Adipose tissue (tissue), 3 donors: ENCODE measurements at regions not wholly inside any gene's neighbourhood (a gene's known extent, or its start where the extent isn't known, plus 50 kb on each side); places are given as distances from the start of the nearest gene placed in this dataset.

Source experiments
- H3K27ac ChIP-seq: one replicate; pipeline ENCODE4 v1.5.1; 2013; ENCODE audit warnings: low read depth, low read length
- WGBS, 3 donors: extraction: QIAGEN DNeasy Blood & Tissue Kit; methylation state at CpG; one replicate each; pipeline ENCODE4 v1.1.7; 2013; 5-methylcytosine and 5-hydroxymethylcytosine counted together
- donor health status: healthy with polysubstance abuse.
- donor health status: Bipolar disorder and iron deficiency.
- donor health status: healthy.

DNA sequence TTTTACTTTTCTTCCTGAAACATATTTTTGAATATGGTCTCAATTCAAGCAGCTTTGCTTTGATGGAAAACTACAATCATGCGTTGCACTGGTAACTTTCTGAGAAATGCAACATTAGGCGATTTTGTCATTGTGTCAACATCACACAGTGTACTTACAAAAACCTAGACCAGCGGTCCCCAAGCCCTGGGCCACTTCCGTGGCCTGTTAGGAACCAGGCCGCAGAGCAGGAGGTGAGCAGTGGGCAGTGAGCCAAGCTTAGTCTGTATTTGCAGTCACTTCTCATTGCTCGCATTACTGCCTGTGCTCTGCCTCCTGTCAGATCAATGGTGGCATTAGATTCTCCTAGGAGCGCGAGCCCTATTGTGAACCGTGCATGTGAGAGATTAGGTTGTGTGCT lies 163.7 kb upstream of the NOVA1 start:
- 80 to 86% (median 86%) methylated on average over 9 of the region's 9 CpGs for WGBS, 3 donors
- no peak overlapping the region for H3K27ac ChIP-seq

DNA sequence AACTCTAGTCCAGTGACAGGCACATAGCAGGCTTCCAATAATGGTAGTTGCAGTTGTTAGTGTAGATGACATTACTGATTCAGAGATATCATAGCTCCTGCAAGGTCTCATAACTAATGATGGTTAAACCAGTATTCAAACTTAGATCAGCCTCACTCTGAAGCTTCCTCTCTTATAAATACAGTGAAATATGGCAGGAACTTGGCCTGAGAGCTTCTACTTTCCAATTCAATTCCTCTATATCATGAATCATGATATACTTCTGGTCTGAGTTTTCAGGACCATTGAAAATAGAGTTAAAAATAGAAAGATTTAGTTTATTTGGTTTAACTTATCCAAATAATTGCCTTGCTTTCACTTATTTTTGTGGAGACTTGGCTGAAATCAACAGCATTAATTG lies 167.5 kb upstream of the NOVA1 start:
- H3K27ac ChIP-seq = no peak overlapping the region

GRCh38 chr14:26765768-26766520 lies 168.1 kb upstream of the NOVA1 start:
- 25 to 39% (median 30%) methylated on average over 2 of the region's 2 CpGs for WGBS, 3 donors
- H3K27ac ChIP-seq = no peak overlapping the region

DNA sequence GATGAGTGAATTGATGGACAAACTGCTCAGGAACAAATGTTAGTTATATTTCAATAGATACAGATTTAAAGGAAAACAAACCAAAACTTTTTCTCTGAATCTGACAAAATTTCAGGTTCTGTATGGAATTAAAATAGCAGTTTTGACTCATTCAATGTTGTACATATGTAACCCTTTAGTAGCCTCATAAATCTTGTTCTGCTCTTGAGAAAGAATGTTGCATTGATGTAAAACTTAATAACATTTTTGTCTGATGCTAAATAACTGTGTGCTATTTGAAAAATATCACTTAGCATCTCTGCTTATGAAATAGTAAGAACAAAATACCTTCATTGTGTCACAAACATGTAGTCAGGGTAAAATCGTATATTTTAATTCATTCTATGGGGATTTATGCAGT lies 168.9 kb upstream of the NOVA1 start:
- WGBS, 3 donors = 74 to 89% (median 80%) methylated on average over 1 of the region's 1 CpG

DNA sequence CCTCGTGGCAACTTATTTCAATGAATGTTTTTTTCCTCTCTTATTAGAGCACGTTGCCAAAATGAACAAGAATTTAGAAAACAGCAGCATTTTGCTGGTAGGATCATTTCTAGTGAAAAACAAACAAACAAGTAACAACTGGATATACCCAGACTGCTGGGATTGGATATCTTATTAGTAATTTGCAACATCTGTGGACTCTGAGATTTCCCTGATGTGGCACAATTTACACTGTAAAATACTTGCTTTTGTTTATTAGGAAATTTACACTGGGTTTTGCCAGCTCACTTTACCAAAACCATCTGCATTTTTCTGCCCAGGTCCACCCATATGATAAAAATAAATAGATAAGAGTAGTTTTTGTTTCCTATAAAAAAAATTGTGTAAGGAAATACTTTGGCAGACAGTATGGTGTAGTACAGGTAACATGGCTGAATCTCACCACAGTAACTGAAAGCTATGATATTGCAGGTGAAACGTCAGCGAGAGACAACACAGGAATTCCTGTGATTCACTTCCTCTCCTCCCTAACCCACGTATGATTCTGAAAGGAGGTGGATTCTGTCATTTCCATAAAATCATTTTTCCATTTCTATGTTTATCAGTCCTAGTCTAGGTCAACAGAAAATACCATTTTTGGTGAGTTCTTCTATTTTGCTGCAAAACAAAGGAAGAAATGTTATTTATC lies 176.2 kb upstream of the NOVA1 start:
- WGBS, 3 donors = 52 to 66% (median 58%) methylated on average over 5 of the region's 5 CpGs
- no peak overlapping the region for H3K27ac ChIP-seq

More for the DNA sequence above, 168.9 kb upstream of the NOVA1 start:
- H3K27ac ChIP-seq = no peak overlapping the region

DNA sequence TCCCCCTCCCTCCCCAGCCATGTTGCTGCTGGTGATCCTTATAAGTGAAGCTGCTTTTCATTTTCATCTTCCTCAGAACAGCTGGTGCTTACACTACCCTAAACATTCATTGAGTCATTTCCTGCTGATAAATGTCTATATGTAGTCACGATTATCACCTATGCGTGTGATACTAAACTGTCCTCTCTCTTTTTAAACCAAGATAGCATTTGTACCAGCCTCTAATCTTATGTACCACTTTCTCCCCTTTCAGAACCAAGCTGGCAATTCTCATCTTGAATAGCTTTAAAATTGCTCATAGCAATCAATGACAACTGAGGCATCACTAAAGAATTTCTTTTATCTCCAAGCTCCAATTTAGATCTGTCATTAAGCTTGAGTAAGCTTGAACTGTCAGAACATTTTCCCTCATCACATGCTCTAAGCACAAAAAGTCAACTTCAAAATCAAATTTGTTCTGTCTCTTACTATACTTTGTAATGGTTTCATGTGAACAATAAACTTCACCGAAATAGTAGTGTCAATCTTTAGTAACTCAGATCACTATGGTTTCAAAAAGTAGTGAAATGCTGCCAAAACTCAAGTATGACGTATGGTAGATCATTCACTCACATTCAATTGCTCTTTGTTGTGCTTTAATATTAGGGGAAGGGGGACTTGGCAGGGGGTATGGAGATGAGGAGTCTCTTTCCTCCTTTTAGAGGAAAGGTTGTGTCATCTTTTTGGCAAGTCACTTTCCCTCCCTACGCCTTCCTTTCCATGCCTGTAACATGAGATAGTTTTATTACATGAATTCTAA lies 178.1 kb upstream of the NOVA1 start:
- WGBS, 3 donors = 51 to 55% (median 54%) methylated on average over 5 of the region's 5 CpGs
- no peak overlapping the region for H3K27ac ChIP-seq

- WGBS, 3 donors = 63 to 69% (median 66%) methylated on average over 4 of the region's 4 CpGs
- no peak overlapping the region for H3K27ac ChIP-seq
Measured at GRCh38 chr14:26791117-26791806, 193.4 kb upstream of the NOVA1 start.

DNA sequence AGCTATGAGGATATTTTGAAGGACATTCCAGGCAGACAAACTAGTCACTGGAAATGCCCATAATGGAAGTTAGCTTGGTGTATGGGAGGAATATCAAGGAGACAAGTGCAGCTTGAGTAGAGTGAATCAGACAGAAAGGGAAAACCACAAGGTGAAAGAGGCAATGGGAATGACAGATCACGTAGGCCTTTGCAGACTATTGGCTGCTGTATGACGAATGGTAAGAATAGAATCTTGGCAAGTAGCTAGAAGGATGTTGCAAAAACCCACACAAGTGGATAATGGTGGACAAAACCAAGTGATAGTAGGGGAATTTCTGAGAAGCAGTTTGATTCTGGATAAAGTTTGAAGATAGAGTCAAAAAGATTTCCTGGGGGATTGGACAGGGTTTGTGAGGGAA lies 196.9 kb upstream of the NOVA1 start:
- no peak overlapping the region for H3K27ac ChIP-seq
- WGBS, 3 donors = 60 to 67% (median 62%) methylated on average over 2 of the region's 2 CpGs

DNA sequence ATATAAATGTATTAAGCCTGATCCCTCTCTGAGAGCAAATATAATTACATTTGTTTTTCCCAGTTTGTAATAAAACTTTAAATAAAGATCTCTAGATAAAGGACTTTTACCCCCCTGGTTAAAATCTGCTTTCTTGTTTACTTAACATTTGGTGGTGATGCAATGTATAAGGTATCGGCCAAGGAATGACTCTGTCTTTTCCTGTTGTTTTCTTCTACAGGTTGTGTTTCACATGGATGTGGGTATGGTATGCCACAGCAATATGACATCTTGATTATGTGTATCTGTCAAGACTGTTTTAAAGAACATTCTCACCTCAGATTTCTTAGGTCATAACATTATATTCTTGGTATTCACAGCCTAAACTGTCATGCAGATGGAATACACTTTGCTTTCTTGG lies 210.6 kb upstream of the NOVA1 start:
- no peak overlapping the region for H3K27ac ChIP-seq
- WGBS, 3 donors = 58 to 63% (median 62%) methylated on average over 1 of the region's 1 CpG

DNA sequence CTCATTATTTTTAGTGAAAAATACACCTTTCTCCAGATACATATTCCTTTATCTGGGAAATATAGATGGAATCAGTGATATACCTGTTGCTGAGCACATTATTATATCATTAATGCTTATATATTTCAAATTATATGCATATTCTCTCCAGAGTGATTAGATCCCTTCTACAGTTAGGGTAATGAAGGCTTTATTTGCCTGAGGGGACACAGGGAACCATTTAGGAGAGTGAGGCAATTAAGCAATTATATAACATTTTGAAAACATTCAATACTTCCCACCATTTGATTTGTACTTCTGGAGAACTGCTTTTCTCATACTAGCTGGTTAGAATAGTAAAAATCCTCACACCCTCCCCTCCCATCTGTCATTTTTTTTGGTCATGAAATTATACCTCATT lies 212.8 kb upstream of the NOVA1 start:
- no peak overlapping the region for H3K27ac ChIP-seq

- no peak overlapping the region for H3K27ac ChIP-seq
- WGBS, 3 donors = 83 to 86% (median 83%) methylated on average over 3 of the region's 3 CpGs
Measured at GRCh38 chr14:26811756-26812305, 214.0 kb upstream of the NOVA1 start.

GRCh38 chr14:26820138-26820537 lies 222.3 kb upstream of the NOVA1 start:
- no peak overlapping the region for H3K27ac ChIP-seq
- WGBS, 3 donors = 69 to 82% (median 80%) methylated on average over 1 of the region's 1 CpG

GRCh38 chr14:26820572-26820971 lies 222.7 kb upstream of the NOVA1 start:
- H3K27ac ChIP-seq = no peak overlapping the region
- 51 to 79% (median 73%) methylated on average over 4 of the region's 4 CpGs for WGBS, 3 donors

DNA sequence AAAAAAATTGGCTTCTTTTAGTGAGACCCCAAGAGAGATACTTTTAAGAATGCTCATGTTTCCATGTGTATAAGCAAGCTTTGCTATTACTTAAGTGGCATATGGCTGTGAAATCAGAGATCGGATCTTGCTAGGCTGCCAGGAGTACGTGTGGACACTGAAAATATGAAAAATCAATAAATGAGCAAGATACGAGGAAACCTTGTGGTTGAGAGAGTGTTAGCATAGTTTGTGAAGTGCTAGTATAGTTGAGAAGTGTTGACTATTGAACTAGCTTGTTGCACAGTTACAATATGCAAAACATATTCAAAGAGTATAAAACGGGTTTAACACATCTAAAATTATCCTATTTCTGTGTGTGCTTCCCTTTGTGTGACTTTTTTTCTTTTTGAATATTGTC lies 230.9 kb upstream of the NOVA1 start:
- H3K27ac ChIP-seq = no peak overlapping the region
- WGBS, 3 donors = 49 to 85% (median 84%) methylated on average over 4 of the region's 4 CpGs

- H3K27ac ChIP-seq = no peak overlapping the region
Measured at GRCh38 chr14:26833621-26834176, 235.9 kb upstream of the NOVA1 start.

DNA sequence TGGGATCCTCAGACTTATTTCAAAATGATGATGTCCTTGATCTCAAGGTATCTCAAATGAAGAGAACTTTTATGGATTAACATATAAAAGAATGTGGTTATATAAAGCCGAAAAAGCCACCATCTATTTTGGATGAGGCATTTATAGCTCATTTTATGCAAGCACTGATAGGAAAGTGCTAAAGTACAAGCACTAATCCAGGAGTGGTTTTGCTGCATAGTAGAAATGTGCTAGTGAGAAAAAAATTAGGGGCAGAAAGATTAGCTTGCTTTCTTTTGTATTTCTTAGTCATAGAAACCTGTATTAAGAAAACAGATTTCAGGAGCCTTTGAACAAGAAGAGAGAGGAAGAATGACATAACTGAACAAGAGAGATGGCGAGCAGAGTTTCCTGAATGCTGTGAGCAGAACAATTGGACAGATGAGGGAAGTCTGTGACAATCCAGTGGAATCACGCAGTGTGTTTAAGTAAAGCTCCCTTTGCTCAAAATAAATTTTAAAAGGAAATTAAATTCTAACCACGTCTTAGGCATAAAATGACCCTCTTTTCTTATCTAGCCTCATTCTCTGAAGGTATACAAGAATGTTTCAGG lies 238.2 kb upstream of the NOVA1 start:
- 47 to 51% (median 51%) methylated on average over 4 of the region's 4 CpGs for whole genome bisulfite sequencing, 3 donors
- H3K27ac ChIP-seq = no peak overlapping the region

- H3K27ac ChIP-seq = no peak overlapping the region
- 72 to 77% (median 75%) methylated on average over 1 of the region's 1 CpG for WGBS, 3 donors
Measured at GRCh38 chr14:26839481-26839880, 241.6 kb upstream of the NOVA1 start.

DNA sequence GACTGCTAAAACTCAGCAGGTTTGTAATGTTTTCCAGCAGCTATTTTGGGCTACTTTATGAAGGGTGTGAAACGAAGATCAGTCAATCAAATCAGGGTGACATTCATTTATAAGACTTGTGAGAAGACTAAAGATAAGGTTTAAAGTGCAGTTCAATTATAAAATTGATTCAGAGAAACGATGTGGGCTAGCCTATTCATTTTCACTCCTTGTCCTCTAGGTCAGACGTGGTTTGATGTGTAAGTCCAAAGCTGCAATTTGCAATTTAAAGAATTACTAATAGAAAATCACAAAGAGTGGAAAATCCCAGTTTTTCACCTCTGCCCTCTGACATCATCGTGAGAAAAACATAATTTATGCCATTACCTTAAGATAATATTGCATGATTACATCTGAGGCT lies 243.5 kb upstream of the NOVA1 start:
- 52 to 55% (median 53%) methylated on average over 4 of the region's 4 CpGs for WGBS, 3 donors
- H3K27ac ChIP-seq = no peak overlapping the region
